Endothelial cell of umbilical vein (primary cell): ENCODE measurements at regions not wholly inside any gene's neighbourhood (a gene's known extent, or its start where the extent isn't known, plus 50 kb on each side); places are given as distances from the start of the nearest gene placed in this dataset.

ENCODE experiments used
- BruUV-seq: library from RNA; stranded (reverse); fragments of 400-500 nt; replicated peaks from 2 replicates; lab custom pipeline; 2021; lab: Mats Ljungman, UMichigan
- CTCF ChIA-PET: fragments of 300-600, 350-600 bp; sonication (Branson Sonifier 250); formaldehyde crosslinking; loops from one replicate; lab custom pipeline; 2021; ENCODE audit warnings: antibody characterized with exemption, inconsistent platforms; lab: Charles Lee
- POLR2A ChIA-PET: fragments of 300-600, 350-600 bp; sonication (Branson Sonifier 250); formaldehyde crosslinking; loops from one replicate; lab custom pipeline; 2021; ENCODE audit warnings: antibody characterized with exemption, inconsistent platforms; lab: Charles Lee
- DNase-seq: peaks from one replicate; pipeline ENCODE4 v3.0.0-alpha.2; 2011; ENCODE audit warnings: low read depth, low spot score
- FAIRE-seq: peaks from 2 replicates; lab custom pipeline; 2011; peaks lifted over from hg19 to GRCh38; lab: Jason Lieb, UNC
- H2AFZ ChIP-seq: 2 replicates; pipeline ENCODE4 v1.6.0; 2012; ENCODE audit warnings: low read depth, low read length, control low read depth, inconsistent platforms
- H3K27ac ChIP-seq: 2 replicates; pipeline ENCODE4 v1.5.1; 2011; ENCODE audit warnings: low read depth, mild to moderate bottlenecking, control low read depth, low read length, moderate library complexity; ENCODE audit not compliant: insufficient read depth
- H3K27me3 ChIP-seq, 2 experiments: 2 replicates each; pipeline versions ENCODE4 v1.6.0 to v1.6.1; 2011; ENCODE audit warnings: low read length in 2 of 2, mixed read lengths in 1 of 2; ENCODE audit not compliant: control insufficient read depth in 2 of 2, insufficient read depth in 2 of 2
- H3K36me3 ChIP-seq, 2 experiments: 2 replicates in 1 of 2; 3 replicates in 1 of 2; pipeline ENCODE4 v1.5.1; 2011; ENCODE audit warnings: low read length in 2 of 2, mild to moderate bottlenecking in 1 of 2, moderate library complexity in 1 of 2; ENCODE audit not compliant: control insufficient read depth in 2 of 2, insufficient read depth in 2 of 2; ENCODE audit errors: extremely low read depth in 1 of 2
- H3K4me1 ChIP-seq: 3 replicates; pipeline ENCODE4 v1.5.1; 2011; ENCODE audit warnings: mild to moderate bottlenecking, low read length; ENCODE audit not compliant: control insufficient read depth, insufficient read depth; ENCODE audit errors: extremely low read depth
- H3K4me2 ChIP-seq: 2 replicates; pipeline ENCODE4 v1.6.1; 2011; ENCODE audit warnings: low read length, control low read depth, mixed read lengths; ENCODE audit not compliant: insufficient read depth
- H3K4me3 ChIP-seq, 3 experiments: fragments of 200-600 bp in 1 of 3; sonication (generic), shearing (Covaris generic) in 1 of 3; replicated peaks in 1 of 3; 2 replicates each; pipeline ENCODE4 v1.5.1; 2011 to 2016; ENCODE audit warnings: control low read depth in 3 of 3, low read length in 3 of 3, mild to moderate bottlenecking in 2 of 3, inconsistent platforms in 1 of 3, low read depth in 1 of 3, moderate library complexity in 1 of 3; ENCODE audit not compliant: insufficient read depth in 1 of 3
- H3K79me2 ChIP-seq: 2 replicates; pipeline ENCODE4 v1.6.0; 2012; ENCODE audit warnings: low read length, inconsistent platforms; ENCODE audit not compliant: control insufficient read depth, insufficient read depth
- H3K9ac ChIP-seq: replicated peaks from 2 replicates; pipeline ENCODE3; 2011; ENCODE audit warnings: low read length, control low read depth; ENCODE audit not compliant: insufficient read depth; ENCODE audit errors: extremely low read depth
- H3K9me1 ChIP-seq: replicated peaks from 3 replicates; pipeline ENCODE4 v1.6.0; 2011; ENCODE audit warnings: mild to moderate bottlenecking, low read length; ENCODE audit not compliant: control insufficient read depth, insufficient read depth; ENCODE audit errors: extremely low read depth
- H3K9me3 ChIP-seq: replicated peaks from 2 replicates; pipeline ENCODE4 v1.5.1; 2012; ENCODE audit warnings: low read length, inconsistent platforms; ENCODE audit not compliant: control insufficient read depth, insufficient read depth
- H4K20me1 ChIP-seq: replicated peaks from 2 replicates; pipeline ENCODE3; 2011; ENCODE audit warnings: mild to moderate bottlenecking, low read length; ENCODE audit not compliant: control insufficient read depth, insufficient read depth; ENCODE audit errors: extremely low read depth
- CTCF ChIP-seq, 2 donors: IDR thresholded peaks; 1 replicate in 1 of 2; 2 replicates in 1 of 2; pipeline ENCODE4 v1.5.1; 2011; ENCODE audit warnings: low read length in 2 of 2, mild to moderate bottlenecking in 2 of 2, moderate library complexity in 2 of 2, control low read depth in 1 of 2, inconsistent platforms in 1 of 2, low read depth in 1 of 2; ENCODE audit not compliant: insufficient read depth in 1 of 2; ENCODE audit errors: extremely low read depth in 1 of 2
- EZH2 ChIP-seq: IDR thresholded peaks from 2 replicates; pipeline ENCODE4 v1.6.1; 2012; ENCODE audit warnings: borderline replicate concordance, low read depth, mild to moderate bottlenecking, moderate library complexity, low read length, inconsistent platforms; ENCODE audit not compliant: severe bottlenecking
- FOS ChIP-seq: IDR thresholded peaks from 2 replicates; pipeline ENCODE4 v1.6.1; 2011; ENCODE audit warnings: mild to moderate bottlenecking, low read length, moderate library complexity, borderline replicate concordance; ENCODE audit not compliant: insufficient read depth
- GATA2 ChIP-seq: IDR thresholded peaks from 2 replicates; pipeline ENCODE4 v1.7.0; 2011; ENCODE audit warnings: low read depth, mild to moderate bottlenecking, moderate library complexity, mixed read lengths, low read length; ENCODE audit not compliant: insufficient read length, insufficient read depth
- JUN ChIP-seq: IDR thresholded peaks from 2 replicates; pipeline ENCODE4 v1.6.1; 2011; ENCODE audit warnings: borderline replicate concordance, low read depth; ENCODE audit not compliant: insufficient read length, insufficient read depth
- MYC ChIP-seq: IDR thresholded peaks from one replicate; pipeline ENCODE4 v1.6.1; 2011; ENCODE audit warnings: mild to moderate bottlenecking, low read depth, low read length
- POLR2A ChIP-seq: IDR thresholded peaks from 2 replicates; pipeline ENCODE4 v1.6.1; 2012; ENCODE audit warnings: low read depth, mild to moderate bottlenecking, control low read depth, low read length
- POLR2AphosphoS5 ChIP-seq: IDR thresholded peaks from 2 replicates; pipeline ENCODE4 v1.6.1; 2012; ENCODE audit warnings: low read depth, mild to moderate bottlenecking, control low read depth, low read length, moderate library complexity; ENCODE audit not compliant: insufficient read depth
- dilution Hi-C: fragments of 300-500 bp; cut with MboI; formaldehyde crosslinking; loops from one replicate; pipeline ENCODE4 v1.15.0; 2019; ENCODE audit warnings: low sequenced_read_pairs; ENCODE audit not compliant: extremely low pct_ligation_motif_present
- intact Hi-C: fragments of 100-400 bp; cut with micrococcal nuclease; formaldehyde crosslinking; loops from one replicate; pipeline ENCODE4 v1.10.0; 2022
- TF ChIP-seq, protein P1 (sequence below): IDR thresholded peaks from 2 replicates; pipeline ENCODE4 v1.6.1; 2011; ENCODE audit not compliant: insufficient read depth, insufficient read length

- Histone ChIP-seq H3K27me3 (no peaks in the 10 kb centered on the region), H3K9ac (no peak overlapping the region), H3K4me2 (no peak overlapping the region), H3K79me2 (no peaks in the 10 kb centered on the region), H3K9me3 (no peaks in the 10 kb centered on the region), H4K20me1 (no peaks in the 10 kb centered on the region), H3K4me1 (no peaks in the 10 kb centered on the region), H2AFZ (no peak overlapping the region), H3K4me3 (no peak overlapping the region), H3K9me1 (no peaks in the 10 kb centered on the region), H3K27ac (no peak overlapping the region), H3K36me3 (no peaks in the 10 kb centered on the region)
- POLR2A ChIA-PET, result no interaction called here
- intact Hi-C loops, result no loop called here
- DNase-seq (no peak), FAIRE-seq (no peak)
- CTCF ChIA-PET, result no interaction called here
- BruUV-seq, result no TSS peak
- dilution Hi-C loops, result no loop called here
- TF ChIP-seq GATA2, result no peak
- TF ChIP-seq POLR2AphosphoS5, result no peak
- no peak for TF ChIP-seq FOS
- TF ChIP-seq, protein P1, sequence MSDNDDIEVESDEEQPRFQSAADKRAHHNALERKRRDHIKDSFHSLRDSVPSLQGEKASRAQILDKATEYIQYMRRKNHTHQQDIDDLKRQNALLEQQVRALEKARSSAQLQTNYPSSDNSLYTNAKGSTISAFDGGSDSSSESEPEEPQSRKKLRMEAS, result no peak
- no peak for TF ChIP-seq JUN
- TF ChIP-seq POLR2A, result no peak
- no peak for TF ChIP-seq CTCF (IDR thresholded peaks at IDR 0.05; ENCODE audit: extremely low read depth in 1 of 2, insufficient read depth in 1 of 2, low read depth in 1 of 2, low read length in 2 of 2)
- TF ChIP-seq EZH2, result no peak
- no peak for TF ChIP-seq MYC
These were observed 53.4 kb upstream of the OLFM1 start for GRCh38 chr9:135034106-135034505.
